ENCODE measurements at regions not wholly inside any gene's neighbourhood (a gene's known extent, or its start where the extent isn't known, plus 50 kb on each side); places are given as distances from the start of the nearest gene placed in this dataset.

- no peak for TF ChIP-seq CTCF (IDR thresholded peaks at IDR 0.05; ENCODE audit: unreplicated experiment)
- BruUV-seq (replicated peaks), result no TSS peak
- no peak overlapping the region for H3K4me3 Mint-ChIP-seq (ENCODE audit: unreplicated experiment)
- no peak overlapping the region for H3K27ac Mint-ChIP-seq (ENCODE audit: low read depth, unreplicated experiment)
- no peak for DNase-seq (ENCODE audit: unreplicated experiment)
- no peaks in the 10 kb centered on the region for H3K9me3 Mint-ChIP-seq (ENCODE audit: unreplicated experiment)
- H3K27me3 Mint-ChIP-seq (ENCODE audit: insufficient read depth, unreplicated experiment), result peaks cover 3% of the 10 kb centered on the region
- POLR2A ChIA-PET, result interaction anchor here (0.8 kb wide), 1 partner anchor 143 kb away, joined by 4 read pairs; no protein-coding TSS in a partner anchor
- CTCF ChIA-PET, result interaction anchor here (0.6 to 1.6 kb wide), 3 partner anchors 31 to 166 kb away, joined by 3 to 4 read pairs (median 4); no protein-coding TSS in a partner anchor
- peaks cover 16% of the 10 kb centered on the region for H3K4me1 Mint-ChIP-seq (ENCODE audit: insufficient read depth, unreplicated experiment)
- intact Hi-C loops (cut with micrococcal nuclease), result no loop called here
- H3K36me3 Mint-ChIP-seq (ENCODE audit: insufficient read depth, unreplicated experiment), result no peaks in the 10 kb centered on the region
These were observed 146.6 kb upstream of the NR2F2 start for GRCh38 chr15:96183867-96184266.

DNA sequence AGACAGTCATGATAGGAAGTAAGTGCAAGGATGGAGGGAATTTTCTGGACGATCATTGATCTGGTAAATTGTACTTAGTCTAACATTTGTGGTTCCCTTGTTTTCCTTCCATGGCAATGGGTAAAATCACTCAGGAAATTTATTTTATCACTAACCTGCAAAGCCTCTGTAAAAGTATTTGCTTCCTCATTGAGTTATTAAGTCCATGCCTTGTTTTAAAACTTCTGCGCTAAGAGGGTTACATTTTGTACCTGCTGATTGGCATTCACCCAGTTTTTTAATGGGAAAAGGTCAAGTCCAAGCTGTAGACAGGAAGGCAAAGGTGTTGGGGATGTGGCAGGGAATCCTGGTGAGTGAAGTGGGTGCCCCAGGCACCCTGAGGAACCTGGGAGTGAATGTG is 146.2 kb upstream of the NR2F2 start:
- CTCF ChIA-PET, result interaction anchor here (0.6 to 1.6 kb wide), 3 partner anchors 30 to 165 kb away, joined by 3 to 4 read pairs (median 4); no protein-coding TSS in a partner anchor
- H3K27ac Mint-ChIP-seq (ENCODE audit: low read depth, unreplicated experiment), result no peak overlapping the region
- no peaks in the 10 kb centered on the region for H3K27me3 Mint-ChIP-seq (ENCODE audit: insufficient read depth, unreplicated experiment)
- DNase-seq (ENCODE audit: unreplicated experiment), result no peak
- intact Hi-C loops (cut with micrococcal nuclease), result no loop called here
- no peaks in the 10 kb centered on the region for H3K9me3 Mint-ChIP-seq (ENCODE audit: unreplicated experiment)
- TF ChIP-seq CTCF (IDR thresholded peaks at IDR 0.05; ENCODE audit: unreplicated experiment), result no peak
- POLR2A ChIA-PET, result no interaction called here
- H3K4me1 Mint-ChIP-seq (ENCODE audit: insufficient read depth, unreplicated experiment), result peaks cover 16% of the 10 kb centered on the region
- no TSS peak for BruUV-seq (replicated peaks)
- no peak overlapping the region for H3K4me3 Mint-ChIP-seq (ENCODE audit: unreplicated experiment)
- H3K36me3 Mint-ChIP-seq (ENCODE audit: insufficient read depth, unreplicated experiment), result no peaks in the 10 kb centered on the region

- no peak for DNase-seq (ENCODE audit: unreplicated experiment)
- H3K36me3 Mint-ChIP-seq (ENCODE audit: insufficient read depth, unreplicated experiment), result no peaks in the 10 kb centered on the region
- CTCF ChIA-PET, result interaction anchor here (0.7 kb wide), 1 partner anchor 14 kb away, joined by 3 read pairs; no protein-coding TSS in a partner anchor
- H3K4me1 Mint-ChIP-seq (ENCODE audit: insufficient read depth, unreplicated experiment), result peaks cover 16% of the 10 kb centered on the region
- no peaks in the 10 kb centered on the region for H3K27me3 Mint-ChIP-seq (ENCODE audit: insufficient read depth, unreplicated experiment)
- no peak overlapping the region for H3K27ac Mint-ChIP-seq (ENCODE audit: low read depth, unreplicated experiment)
- TF ChIP-seq CTCF (IDR thresholded peaks at IDR 0.05; ENCODE audit: unreplicated experiment), result no peak
- H3K4me3 Mint-ChIP-seq (ENCODE audit: unreplicated experiment), result no peak overlapping the region
- no peaks in the 10 kb centered on the region for H3K9me3 Mint-ChIP-seq (ENCODE audit: unreplicated experiment)
- BruUV-seq (replicated peaks), result no TSS peak
- intact Hi-C loops (cut with micrococcal nuclease), result no loop called here
- POLR2A ChIA-PET, result interaction anchor here (0.7 kb wide), 1 partner anchor 816 kb away, joined by 3 read pairs; no protein-coding TSS in a partner anchor
These were observed 144.4 kb upstream of the NR2F2 start for GRCh38 chr15:96186105-96186504.

- TF ChIP-seq CTCF (IDR thresholded peaks at IDR 0.05; ENCODE audit: unreplicated experiment), result no peak
- BruUV-seq (replicated peaks), result no TSS peak
These were observed 142.9 kb upstream of the NR2F2 start for GRCh38 chr15:96187341-96188305.

More at GRCh38 chr15:96187341-96188305, 142.9 kb upstream of the NR2F2 start:
- peaks cover 4% of the 10 kb centered on the region for H3K4me1 Mint-ChIP-seq (ENCODE audit: insufficient read depth, unreplicated experiment)
- intact Hi-C loops (cut with micrococcal nuclease), result no loop called here
- no peak overlapping the region for H3K4me3 Mint-ChIP-seq (ENCODE audit: unreplicated experiment)
- no peaks in the 10 kb centered on the region for H3K27me3 Mint-ChIP-seq (ENCODE audit: insufficient read depth, unreplicated experiment)
- CTCF ChIA-PET, result interaction anchor here (0.6 kb wide), 1 partner anchor 10 kb away, joined by 3 read pairs; no protein-coding TSS in a partner anchor
- POLR2A ChIA-PET, result no interaction called here
- no peak overlapping the region for H3K27ac Mint-ChIP-seq (ENCODE audit: low read depth, unreplicated experiment)
- DNase-seq (ENCODE audit: unreplicated experiment), result no peak
- no peaks in the 10 kb centered on the region for H3K36me3 Mint-ChIP-seq (ENCODE audit: insufficient read depth, unreplicated experiment)
- H3K9me3 Mint-ChIP-seq (ENCODE audit: unreplicated experiment), result no peaks in the 10 kb centered on the region

Measured in MCF 10A (cell line).